ENCODE measurements at regions not wholly inside any gene's neighbourhood (a gene's known extent, or its start where the extent isn't known, plus 50 kb on each side); places are given as distances from the start of the nearest gene placed in this dataset.

DNA sequence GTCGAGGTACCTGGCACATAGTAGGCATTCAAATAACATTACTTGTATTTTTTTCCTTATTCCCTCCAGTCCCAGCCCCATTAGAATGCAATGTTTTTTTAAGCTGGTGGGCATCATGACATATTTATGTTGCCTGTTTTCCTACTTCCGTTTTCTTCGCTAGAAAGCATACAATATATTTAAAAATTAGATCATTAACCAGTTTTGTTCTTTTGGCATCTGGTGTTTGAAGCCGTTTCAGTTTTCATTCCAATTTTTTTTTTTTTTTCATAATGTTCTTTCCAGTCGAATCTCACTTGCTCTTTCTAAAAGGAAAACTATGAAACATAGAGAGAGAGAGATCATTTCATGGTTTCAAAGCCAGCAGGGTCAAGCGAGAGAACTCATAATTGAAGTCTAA lies 228.3 kb upstream of the C9orf72 start:
- TF ChIP-seq, protein P1, sequence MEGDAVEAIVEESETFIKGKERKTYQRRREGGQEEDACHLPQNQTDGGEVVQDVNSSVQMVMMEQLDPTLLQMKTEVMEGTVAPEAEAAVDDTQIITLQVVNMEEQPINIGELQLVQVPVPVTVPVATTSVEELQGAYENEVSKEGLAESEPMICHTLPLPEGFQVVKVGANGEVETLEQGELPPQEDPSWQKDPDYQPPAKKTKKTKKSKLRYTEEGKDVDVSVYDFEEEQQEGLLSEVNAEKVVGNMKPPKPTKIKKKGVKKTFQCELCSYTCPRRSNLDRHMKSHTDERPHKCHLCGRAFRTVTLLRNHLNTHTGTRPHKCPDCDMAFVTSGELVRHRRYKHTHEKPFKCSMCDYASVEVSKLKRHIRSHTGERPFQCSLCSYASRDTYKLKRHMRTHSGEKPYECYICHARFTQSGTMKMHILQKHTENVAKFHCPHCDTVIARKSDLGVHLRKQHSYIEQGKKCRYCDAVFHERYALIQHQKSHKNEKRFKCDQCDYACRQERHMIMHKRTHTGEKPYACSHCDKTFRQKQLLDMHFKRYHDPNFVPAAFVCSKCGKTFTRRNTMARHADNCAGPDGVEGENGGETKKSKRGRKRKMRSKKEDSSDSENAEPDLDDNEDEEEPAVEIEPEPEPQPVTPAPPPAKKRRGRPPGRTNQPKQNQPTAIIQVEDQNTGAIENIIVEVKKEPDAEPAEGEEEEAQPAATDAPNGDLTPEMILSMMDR (IDR thresholded peaks at IDR 0.05), result no peak
- no peak for TF ChIP-seq POLR2A (IDR thresholded peaks at IDR 0.05)
